ENCODE measurements at regions not wholly inside any gene's neighbourhood (a gene's known extent, or its start where the extent isn't known, plus 50 kb on each side); places are given as distances from the start of the nearest gene placed in this dataset.

DNA sequence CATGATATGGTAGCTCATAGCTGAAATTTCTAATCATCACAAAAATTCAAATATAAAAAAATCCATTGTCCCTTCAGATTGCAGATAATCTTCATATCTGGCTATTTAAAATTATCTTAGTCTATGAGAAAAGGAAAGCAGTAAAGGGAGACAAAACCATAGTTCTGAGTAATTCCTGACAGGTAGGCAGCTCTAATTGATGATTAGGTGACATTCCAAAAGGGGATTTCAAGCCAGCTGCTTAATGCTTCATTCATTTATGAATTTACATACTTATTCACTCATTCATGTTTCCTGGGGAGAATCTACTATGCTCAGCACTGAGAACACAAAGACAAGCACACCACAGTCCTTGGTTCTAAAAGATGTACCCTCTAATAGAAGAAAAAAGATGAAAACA, 437.1 kb downstream of the COL12A1 start:
- no peak overlapping the region for H3K27ac ChIP-seq (ENCODE audit: low read depth, low read length, poor library complexity, severe bottlenecking)
- H3F3A ChIP-seq (ENCODE audit: insufficient read depth, low read length) = no peaks in the 10 kb centered on the region
- no peaks in the 10 kb centered on the region for H3K9me2 ChIP-seq (ENCODE audit: low read depth, low read length)
- no peaks in the 10 kb centered on the region for H3K9me3 ChIP-seq (ENCODE audit: low read length)
- no peaks in the 10 kb centered on the region for H3K36me3 ChIP-seq (ENCODE audit: insufficient read depth, low read length)
- no peaks in the 10 kb centered on the region for H3K27me3 ChIP-seq (ENCODE audit: insufficient read depth, low read length)
- H3K79me2 ChIP-seq (ENCODE audit: insufficient read depth, low read length) = no peaks in the 10 kb centered on the region
- no peaks in the 10 kb centered on the region for H3K4me1 ChIP-seq (ENCODE audit: insufficient read depth, low read length, severe bottlenecking)
- TF ChIP-seq EZH2 (IDR thresholded peaks at IDR 0.05; ENCODE audit: borderline replicate concordance, low read length) = no peak
- TF ChIP-seq, protein P1, sequence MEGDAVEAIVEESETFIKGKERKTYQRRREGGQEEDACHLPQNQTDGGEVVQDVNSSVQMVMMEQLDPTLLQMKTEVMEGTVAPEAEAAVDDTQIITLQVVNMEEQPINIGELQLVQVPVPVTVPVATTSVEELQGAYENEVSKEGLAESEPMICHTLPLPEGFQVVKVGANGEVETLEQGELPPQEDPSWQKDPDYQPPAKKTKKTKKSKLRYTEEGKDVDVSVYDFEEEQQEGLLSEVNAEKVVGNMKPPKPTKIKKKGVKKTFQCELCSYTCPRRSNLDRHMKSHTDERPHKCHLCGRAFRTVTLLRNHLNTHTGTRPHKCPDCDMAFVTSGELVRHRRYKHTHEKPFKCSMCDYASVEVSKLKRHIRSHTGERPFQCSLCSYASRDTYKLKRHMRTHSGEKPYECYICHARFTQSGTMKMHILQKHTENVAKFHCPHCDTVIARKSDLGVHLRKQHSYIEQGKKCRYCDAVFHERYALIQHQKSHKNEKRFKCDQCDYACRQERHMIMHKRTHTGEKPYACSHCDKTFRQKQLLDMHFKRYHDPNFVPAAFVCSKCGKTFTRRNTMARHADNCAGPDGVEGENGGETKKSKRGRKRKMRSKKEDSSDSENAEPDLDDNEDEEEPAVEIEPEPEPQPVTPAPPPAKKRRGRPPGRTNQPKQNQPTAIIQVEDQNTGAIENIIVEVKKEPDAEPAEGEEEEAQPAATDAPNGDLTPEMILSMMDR (IDR thresholded peaks at IDR 0.05; ENCODE audit: low read length) = no peak
- no peak overlapping the region for H3K9ac ChIP-seq (ENCODE audit: low read length)
- no peaks in the 10 kb centered on the region for H4K20me1 ChIP-seq (ENCODE audit: insufficient read depth, low read length)
- no peak overlapping the region for H3K4me3 ChIP-seq (ENCODE audit: low read depth, low read length, poor library complexity, severe bottlenecking)
- H2AFZ ChIP-seq (ENCODE audit: low read length) = no peak overlapping the region
- H3K4me2 ChIP-seq (ENCODE audit: low read length) = no peak overlapping the region

DNA sequence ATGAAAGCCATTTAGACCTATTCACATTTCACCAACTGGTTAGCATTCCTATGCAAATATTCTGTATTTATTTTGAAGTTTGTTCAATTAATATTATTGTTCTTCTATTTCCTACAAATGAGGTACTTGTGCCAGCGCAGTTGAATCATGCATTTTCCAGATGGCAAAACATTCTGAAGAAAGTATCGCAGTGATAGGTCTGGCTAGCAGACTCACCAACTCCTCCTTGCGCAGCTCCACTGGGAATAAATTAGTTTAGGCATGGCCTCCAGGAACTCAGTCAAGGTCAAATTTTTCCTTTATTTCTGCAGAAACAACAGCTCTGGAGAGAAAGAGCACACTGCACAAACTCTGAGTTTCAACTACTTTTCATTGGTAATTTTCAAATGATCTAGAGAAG, 437.7 kb downstream of the COL12A1 start:
- TF ChIP-seq, protein P1 (IDR thresholded peaks at IDR 0.05; ENCODE audit: low read length) = no peak
- TF ChIP-seq EZH2 (IDR thresholded peaks at IDR 0.05; ENCODE audit: borderline replicate concordance, low read length) = no peak
- Histone ChIP-seq H3F3A (ENCODE audit: insufficient read depth, low read length) (no peaks in the 10 kb centered on the region), H3K9ac (ENCODE audit: low read length) (no peak overlapping the region), H3K9me2 (ENCODE audit: low read depth, low read length) (no peaks in the 10 kb centered on the region), H3K9me3 (ENCODE audit: low read length) (no peaks in the 10 kb centered on the region), H3K4me1 (ENCODE audit: insufficient read depth, low read length, severe bottlenecking) (no peaks in the 10 kb centered on the region), H3K4me3 (ENCODE audit: low read depth, low read length, poor library complexity, severe bottlenecking) (no peak overlapping the region), H3K36me3 (ENCODE audit: insufficient read depth, low read length) (no peaks in the 10 kb centered on the region), H3K27me3 (ENCODE audit: insufficient read depth, low read length) (no peaks in the 10 kb centered on the region), H2AFZ (ENCODE audit: low read length) (no peak overlapping the region), H3K79me2 (ENCODE audit: insufficient read depth, low read length) (no peaks in the 10 kb centered on the region), H4K20me1 (ENCODE audit: insufficient read depth, low read length) (no peaks in the 10 kb centered on the region), H3K4me2 (ENCODE audit: low read length) (no peak overlapping the region), H3K27ac (ENCODE audit: low read depth, low read length, poor library complexity, severe bottlenecking) (no peak overlapping the region)

DNA sequence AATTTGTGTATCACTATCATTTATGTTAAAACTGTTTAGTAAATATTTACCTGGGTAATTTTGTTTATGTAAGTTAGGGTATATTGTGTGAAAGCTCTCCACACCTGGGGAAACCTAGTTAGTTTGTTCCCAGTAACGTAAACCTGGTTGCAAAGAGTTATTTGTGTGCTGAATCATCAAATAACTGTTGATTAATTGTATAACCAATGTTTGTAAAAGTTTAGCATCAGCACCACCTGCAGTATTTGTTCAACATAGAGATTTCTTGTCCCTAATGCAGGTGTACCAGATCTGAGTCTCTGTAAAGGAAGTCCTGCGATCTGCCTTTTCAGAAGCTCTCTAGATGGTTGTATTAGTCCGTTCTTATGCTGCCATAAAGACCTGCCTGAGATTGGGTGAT, 440.4 kb downstream of the COL12A1 start:
- no peak for TF ChIP-seq EZH2 (IDR thresholded peaks at IDR 0.05; ENCODE audit: borderline replicate concordance, low read length)
- TF ChIP-seq, protein P1 (IDR thresholded peaks at IDR 0.05; ENCODE audit: low read length) = no peak
- H3K27me3 ChIP-seq (ENCODE audit: insufficient read depth, low read length) = no peaks in the 10 kb centered on the region
- no peaks in the 10 kb centered on the region for H3K9me3 ChIP-seq (ENCODE audit: low read length)
- no peak overlapping the region for H3K27ac ChIP-seq (ENCODE audit: low read depth, low read length, poor library complexity, severe bottlenecking)
- no peak overlapping the region for H3K4me3 ChIP-seq (ENCODE audit: low read depth, low read length, poor library complexity, severe bottlenecking)
- no peaks in the 10 kb centered on the region for H4K20me1 ChIP-seq (ENCODE audit: insufficient read depth, low read length)
- H3K4me2 ChIP-seq (ENCODE audit: low read length) = no peak overlapping the region
- H3K9me2 ChIP-seq (ENCODE audit: low read depth, low read length) = no peaks in the 10 kb centered on the region
- H3K79me2 ChIP-seq (ENCODE audit: insufficient read depth, low read length) = no peaks in the 10 kb centered on the region
- H3K36me3 ChIP-seq (ENCODE audit: insufficient read depth, low read length) = no peaks in the 10 kb centered on the region
- H3F3A ChIP-seq (ENCODE audit: insufficient read depth, low read length) = no peaks in the 10 kb centered on the region
- H3K4me1 ChIP-seq (ENCODE audit: insufficient read depth, low read length, severe bottlenecking) = no peaks in the 10 kb centered on the region
- no peak overlapping the region for H3K9ac ChIP-seq (ENCODE audit: low read length)
- H2AFZ ChIP-seq (ENCODE audit: low read length) = no peak overlapping the region
